Panc1 (cell line): ENCODE measurements at regions not wholly inside any gene's neighbourhood (a gene's known extent, or its start where the extent isn't known, plus 50 kb on each side); places are given as distances from the start of the nearest gene placed in this dataset.

ENCODE experiments used
- CTCF ChIP-seq: fragments of 450-650 bp; IDR thresholded peaks from 2 replicates; pipeline ENCODE4 v1.5.1; 2017; ENCODE audit warnings: mild to moderate bottlenecking
- POLR2AphosphoS5 ChIP-seq: IDR thresholded peaks from 2 replicates; pipeline ENCODE4 v1.6.1; 2012; ENCODE audit warnings: mild to moderate bottlenecking, low read depth, low read length, moderate library complexity
- SIN3A ChIP-seq: IDR thresholded peaks from 2 replicates; pipeline ENCODE4 v1.6.1; 2012; ENCODE audit warnings: low read depth, mild to moderate bottlenecking, low read length, moderate library complexity, borderline replicate concordance; ENCODE audit not compliant: insufficient read depth
- TF ChIP-seq, protein P1 (sequence below), 2 experiments: IDR thresholded peaks; 2 replicates each; pipeline ENCODE4 v1.6.1; 2011 to 2012; ENCODE audit warnings: low read depth in 2 of 2, control low read depth in 1 of 2, low read length in 1 of 2, mild to moderate bottlenecking in 1 of 2, moderate library complexity in 1 of 2; ENCODE audit not compliant: insufficient read depth in 1 of 2

DNA sequence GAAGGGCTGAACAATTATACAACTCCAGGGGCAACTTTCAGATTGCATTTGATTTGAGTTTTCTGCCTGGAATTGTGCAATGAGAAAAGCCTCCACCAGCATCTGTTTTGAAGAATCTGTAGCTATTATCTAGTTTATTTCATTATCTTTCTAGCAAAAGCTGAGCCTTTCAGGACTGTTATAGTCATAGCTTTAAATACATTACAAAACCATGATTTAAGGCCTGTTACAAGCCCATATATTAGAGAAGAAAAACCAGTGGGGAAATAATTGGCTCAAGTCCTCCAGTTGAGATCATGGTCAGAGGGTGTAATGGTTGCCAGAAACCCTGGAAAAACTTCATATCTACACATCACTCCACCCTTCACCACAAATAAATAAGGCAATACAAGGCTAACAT, 676.2 kb downstream of the HDGFL1 start:
- TF ChIP-seq SIN3A (no peak), CTCF (no peak), POLR2AphosphoS5 (no peak)
- TF ChIP-seq, protein P1, sequence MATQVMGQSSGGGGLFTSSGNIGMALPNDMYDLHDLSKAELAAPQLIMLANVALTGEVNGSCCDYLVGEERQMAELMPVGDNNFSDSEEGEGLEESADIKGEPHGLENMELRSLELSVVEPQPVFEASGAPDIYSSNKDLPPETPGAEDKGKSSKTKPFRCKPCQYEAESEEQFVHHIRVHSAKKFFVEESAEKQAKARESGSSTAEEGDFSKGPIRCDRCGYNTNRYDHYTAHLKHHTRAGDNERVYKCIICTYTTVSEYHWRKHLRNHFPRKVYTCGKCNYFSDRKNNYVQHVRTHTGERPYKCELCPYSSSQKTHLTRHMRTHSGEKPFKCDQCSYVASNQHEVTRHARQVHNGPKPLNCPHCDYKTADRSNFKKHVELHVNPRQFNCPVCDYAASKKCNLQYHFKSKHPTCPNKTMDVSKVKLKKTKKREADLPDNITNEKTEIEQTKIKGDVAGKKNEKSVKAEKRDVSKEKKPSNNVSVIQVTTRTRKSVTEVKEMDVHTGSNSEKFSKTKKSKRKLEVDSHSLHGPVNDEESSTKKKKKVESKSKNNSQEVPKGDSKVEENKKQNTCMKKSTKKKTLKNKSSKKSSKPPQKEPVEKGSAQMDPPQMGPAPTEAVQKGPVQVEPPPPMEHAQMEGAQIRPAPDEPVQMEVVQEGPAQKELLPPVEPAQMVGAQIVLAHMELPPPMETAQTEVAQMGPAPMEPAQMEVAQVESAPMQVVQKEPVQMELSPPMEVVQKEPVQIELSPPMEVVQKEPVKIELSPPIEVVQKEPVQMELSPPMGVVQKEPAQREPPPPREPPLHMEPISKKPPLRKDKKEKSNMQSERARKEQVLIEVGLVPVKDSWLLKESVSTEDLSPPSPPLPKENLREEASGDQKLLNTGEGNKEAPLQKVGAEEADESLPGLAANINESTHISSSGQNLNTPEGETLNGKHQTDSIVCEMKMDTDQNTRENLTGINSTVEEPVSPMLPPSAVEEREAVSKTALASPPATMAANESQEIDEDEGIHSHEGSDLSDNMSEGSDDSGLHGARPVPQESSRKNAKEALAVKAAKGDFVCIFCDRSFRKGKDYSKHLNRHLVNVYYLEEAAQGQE (IDR thresholded peaks at IDR 0.05; ENCODE audit: insufficient read depth in 1 of 2, low read depth in 2 of 2, low read length in 1 of 2), result no peak
